Panc1 (cell line): ENCODE measurements at regions not wholly inside any gene's neighbourhood (a gene's known extent, or its start where the extent isn't known, plus 50 kb on each side); places are given as distances from the start of the nearest gene placed in this dataset.

Experiments
- ATAC-seq: fragments of 200-7000 bp; cut with Tn5 transposase; 2 replicates; pipeline ENCODE4 v1.9.1; 2020; ENCODE audit warnings: mild to moderate bottlenecking, moderate library complexity
- BruUV-seq: library from RNA; stranded (reverse); fragments of 400-500 nt; replicated peaks from 2 replicates; lab custom pipeline; 2021; lab: Mats Ljungman, UMichigan
- CTCF ChIA-PET: fragments of 300-600 bp; sonication (Branson Sonifier 250); formaldehyde crosslinking; loops from one replicate; lab custom pipeline; 2022; ENCODE audit warnings: antibody characterized with exemption; lab: Charles Lee
- POLR2A ChIA-PET: fragments of 300-600 bp; sonication (Branson Sonifier 250); formaldehyde crosslinking; loops from one replicate; lab custom pipeline; 2022; ENCODE audit warnings: antibody characterized with exemption; lab: Charles Lee
- DNase-seq: peaks from one replicate; pipeline ENCODE4 v3.0.0-alpha.2; 2010; ENCODE audit warnings: low read depth, low spot score
- H3K27ac ChIP-seq: 2 replicates; pipeline ENCODE4 v1.5.1; 2011; ENCODE audit warnings: mild to moderate bottlenecking, low read length, inconsistent platforms
- H3K27me3 ChIP-seq: fragments of 200-500 bp; sonication (Bioruptor generic); 2 replicates; pipeline ENCODE4 v1.6.0; 2014; ENCODE audit warnings: low read length, inconsistent platforms; ENCODE audit not compliant: control insufficient read depth, insufficient read depth
- H3K36me3 ChIP-seq: fragments of 200-500 bp; sonication (Bioruptor generic); 2 replicates; pipeline ENCODE4 v1.5.1; 2014; ENCODE audit warnings: inconsistent platforms, mild to moderate bottlenecking, low read length, moderate library complexity; ENCODE audit not compliant: control insufficient read depth, insufficient read depth
- H3K4me1 ChIP-seq: 2 replicates; pipeline ENCODE4 v1.5.1; 2011; ENCODE audit warnings: inconsistent platforms, mild to moderate bottlenecking, low read length, moderate library complexity; ENCODE audit not compliant: control insufficient read depth, insufficient read depth
- H3K4me3 ChIP-seq, 2 experiments: 2 replicates each; pipeline ENCODE4 v1.5.1; 2011 to 2012; ENCODE audit warnings: low read depth in 2 of 2, low read length in 2 of 2, mild to moderate bottlenecking in 2 of 2, inconsistent platforms in 1 of 2, moderate library complexity in 1 of 2
- H3K9me3 ChIP-seq: fragments of 200-500 bp; sonication (Bioruptor generic); 2 replicates; pipeline ENCODE4 v1.5.1; 2014; ENCODE audit warnings: low read depth, mild to moderate bottlenecking, inconsistent platforms, low read length, moderate library complexity; ENCODE audit not compliant: control insufficient read depth, insufficient read depth
- CTCF ChIP-seq: fragments of 450-650 bp; IDR thresholded peaks from 2 replicates; pipeline ENCODE4 v1.5.1; 2017; ENCODE audit warnings: mild to moderate bottlenecking
- POLR2AphosphoS5 ChIP-seq: IDR thresholded peaks from 2 replicates; pipeline ENCODE4 v1.6.1; 2012; ENCODE audit warnings: mild to moderate bottlenecking, low read depth, low read length, moderate library complexity
- REST ChIP-seq, 2 experiments: IDR thresholded peaks; 2 replicates each; pipeline ENCODE4 v1.6.1; 2011 to 2012; ENCODE audit warnings: low read depth in 2 of 2, control low read depth in 1 of 2, low read length in 1 of 2, mild to moderate bottlenecking in 1 of 2, moderate library complexity in 1 of 2; ENCODE audit not compliant: insufficient read depth in 1 of 2
- SIN3A ChIP-seq: IDR thresholded peaks from 2 replicates; pipeline ENCODE4 v1.6.1; 2012; ENCODE audit warnings: low read depth, mild to moderate bottlenecking, low read length, moderate library complexity, borderline replicate concordance; ENCODE audit not compliant: insufficient read depth
- TCF7L2 ChIP-seq: IDR thresholded peaks from 2 replicates; pipeline ENCODE4 v1.6.1; 2011; ENCODE audit warnings: mild to moderate bottlenecking, low read depth, low read length, inconsistent platforms
- in situ Hi-C: cut with HindIII; loops from 2 replicates; pipeline ENCODE4 v1.10.0; 2016; ENCODE audit warnings: low sequenced_read_pairs, low pct_unique_long_range_greater_than_20kb
- intact Hi-C: fragments of 100-400 bp; cut with micrococcal nuclease; formaldehyde crosslinking; loops from one replicate; pipeline ENCODE4 v1.10.0; 2022; ENCODE audit not compliant: unreplicated experiment

GRCh38 chr3:180835501-180835900, 77.0 kb upstream of the FXR1 start:
- Histone ChIP-seq H3K4me1 (no peaks in the 10 kb centered on the region), H3K27me3 (peaks cover 4% of the 10 kb centered on the region), H3K27ac (no peak overlapping the region), H3K9me3 (no peaks in the 10 kb centered on the region), H3K36me3 (no peaks in the 10 kb centered on the region), H3K4me3 (no peak overlapping the region)
- ChIA-PET POLR2A (no interaction called here), CTCF (no interaction called here)
- no peak for ATAC-seq
- no peak for DNase-seq
- BruUV-seq = no TSS peak
- in situ Hi-C loops = no loop called here
- TF ChIP-seq SIN3A (no peak), REST (IDR thresholded peaks at IDR 0.05; ENCODE audit: insufficient read depth in 1 of 2, low read depth in 2 of 2, low read length in 1 of 2) (no peak), POLR2AphosphoS5 (no peak), TCF7L2 (no peak), CTCF (no peak)
- intact Hi-C loops = no loop called here

DNA sequence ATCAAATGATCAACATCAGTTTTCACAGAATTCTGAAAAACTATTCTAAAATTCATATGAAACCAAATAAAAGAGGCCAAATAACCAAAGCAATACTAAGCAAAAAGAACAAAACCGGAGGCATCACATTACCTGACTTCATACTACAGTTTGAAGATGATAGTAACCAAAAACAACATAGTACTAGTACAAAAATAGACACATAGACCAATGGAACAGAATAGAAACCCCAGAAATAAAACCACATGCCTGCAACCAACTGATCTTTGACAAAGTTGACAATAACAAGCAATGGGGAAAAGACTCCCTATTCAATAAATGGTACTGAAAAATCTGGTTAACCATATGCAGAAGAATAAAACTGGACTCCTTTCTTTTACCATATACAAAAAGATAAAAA, 75.7 kb upstream of the FXR1 start:
- ATAC-seq (no peak), DNase-seq (no peak)
- no TSS peak for BruUV-seq
- Histone ChIP-seq H3K4me1 (no peaks in the 10 kb centered on the region), H3K36me3 (no peaks in the 10 kb centered on the region), H3K4me3 (no peak overlapping the region), H3K9me3 (no peaks in the 10 kb centered on the region), H3K27me3 (peaks cover 2% of the 10 kb centered on the region; the same call in 1 of the 2 replicates), H3K27ac (no peak overlapping the region)
- intact Hi-C loops (no loop called here), in situ Hi-C loops (no loop called here)
- CTCF ChIA-PET = no interaction called here
- POLR2A ChIA-PET = no interaction called here
- TF ChIP-seq TCF7L2 (no peak), CTCF (no peak), POLR2AphosphoS5 (no peak), REST (IDR thresholded peaks at IDR 0.05; ENCODE audit: insufficient read depth in 1 of 2, low read depth in 2 of 2, low read length in 1 of 2) (no peak), SIN3A (no peak)
